Activated CD4-positive, CD25-positive, alpha-beta regulatory T cell (primary cell): ENCODE measurements at regions not wholly inside any gene's neighbourhood (a gene's known extent, or its start where the extent isn't known, plus 50 kb on each side); places are given as distances from the start of the nearest gene placed in this dataset.
"Not testable (repeated sequence)": the region's sequence is repeated elsewhere in the genome, so short reads cannot be mapped to it uniquely, and the experiment has no call there.

Experiments used
- DNase-seq, 4 experiments: peaks; one replicate each; lab custom pipeline; 2025; lab: John Stamatoyannopoulos, UW

GRCh38 chr11:109677876-109678275 lies 255.9 kb downstream of the C11orf87 start:
- no peak for DNase-seq

GRCh38 chr11:109680127-109680526 lies 258.1 kb downstream of the C11orf87 start:
- DNase-seq: no peak

- not testable (repeated sequence) for DNase-seq
Measured at GRCh38 chr11:109682788-109683187, 260.8 kb downstream of the C11orf87 start.

- no peak for DNase-seq
Measured at GRCh38 chr11:109695696-109696095, 273.7 kb downstream of the C11orf87 start.

GRCh38 chr11:109696191-109696897 lies 274.4 kb downstream of the C11orf87 start:
- DNase-seq: no peak

GRCh38 chr11:109697140-109697843 lies 275.3 kb downstream of the C11orf87 start:
- DNase-seq: no peak

- no peak for DNase-seq
Measured at GRCh38 chr11:109698237-109698636, 276.2 kb downstream of the C11orf87 start.

- no peak for DNase-seq
Measured at GRCh38 chr11:109704432-109704831, 282.4 kb downstream of the C11orf87 start.

- no peak for DNase-seq
Measured at GRCh38 chr11:109706945-109707344, 285.0 kb downstream of the C11orf87 start.

- no peak for DNase-seq
Measured at GRCh38 chr11:109707411-109707810, 285.4 kb downstream of the C11orf87 start.

GRCh38 chr11:109708184-109708583 lies 286.2 kb downstream of the C11orf87 start:
- no peak for DNase-seq

- not testable (repeated sequence) for DNase-seq
Measured at GRCh38 chr11:109714444-109714843, 292.5 kb downstream of the C11orf87 start.

GRCh38 chr11:109715424-109715823 lies 293.4 kb downstream of the C11orf87 start:
- DNase-seq: not testable (repeated sequence)

- no peak for DNase-seq
Measured at GRCh38 chr11:109726061-109726460, 304.1 kb downstream of the C11orf87 start.

- no peak for DNase-seq
Measured at GRCh38 chr11:109728056-109728455, 306.1 kb downstream of the C11orf87 start.

GRCh38 chr11:109729761-109730160 lies 307.8 kb downstream of the C11orf87 start:
- DNase-seq: no peak

GRCh38 chr11:109730669-109731068 lies 308.7 kb downstream of the C11orf87 start:
- DNase-seq: no peak

GRCh38 chr11:109731451-109731850 lies 309.5 kb downstream of the C11orf87 start:
- no peak for DNase-seq

GRCh38 chr11:109733245-109733644 lies 311.3 kb downstream of the C11orf87 start:
- no peak for DNase-seq

- no peak for DNase-seq
Measured at GRCh38 chr11:109734566-109734965, 312.6 kb downstream of the C11orf87 start.

- DNase-seq: no peak
Measured at GRCh38 chr11:109735128-109735527, 313.1 kb downstream of the C11orf87 start.

- DNase-seq: no peak
Measured at GRCh38 chr11:109739379-109739778, 317.4 kb downstream of the C11orf87 start.

GRCh38 chr11:109745996-109746625 lies 324.1 kb downstream of the C11orf87 start:
- no peak for DNase-seq
